Naive thymus-derived CD4-positive, alpha-beta T cell (primary cell): ENCODE measurements at regions not wholly inside any gene's neighbourhood (a gene's known extent, or its start where the extent isn't known, plus 50 kb on each side); places are given as distances from the start of the nearest gene placed in this dataset.
"Not testable (repeated sequence)": the region's sequence is repeated elsewhere in the genome, so short reads cannot be mapped to it uniquely, and the experiment has no call there.

ENCODE experiments used
- ATAC-seq: fragments of 150-1000 bp; cut with Tn5 transposase; 2 replicates; pipeline ENCODE4 v1.10.0; 2021; ENCODE audit warnings: mild to moderate bottlenecking, moderate library complexity
- CTCF ChIA-PET: fragments of 350-600 bp; sonication (Branson Sonifier 250); formaldehyde crosslinking; loops from one replicate; lab custom pipeline; 2021; ENCODE audit warnings: antibody characterized with exemption; lab: Charles Lee
- POLR2A ChIA-PET: fragments of 350-600 bp; sonication (Branson Sonifier 250); formaldehyde crosslinking; loops from one replicate; lab custom pipeline; 2021; ENCODE audit warnings: antibody characterized with exemption, inconsistent platforms; lab: Charles Lee
- DNase-seq, 9 donors: peaks; one replicate each; pipeline versions ENCODE4 v3.0.0 to v3.0.0-alpha.2; 2020 to 2022; ENCODE audit warnings: mixed read lengths in 1 of 9
- H3K27ac ChIP-seq: one replicate; pipeline ENCODE4 v1.7.0; 2013; ENCODE audit warnings: mild to moderate bottlenecking, low read depth, low read length, moderate library complexity
- H3K27me3 ChIP-seq, 2 donors: one replicate each; pipeline ENCODE4 v1.7.0; 2013; ENCODE audit warnings: low read length in 2 of 2, mild to moderate bottlenecking in 2 of 2, moderate library complexity in 2 of 2; ENCODE audit not compliant: control insufficient read depth in 2 of 2, insufficient read depth in 2 of 2
- H3K36me3 ChIP-seq, 3 experiments: 1 replicate in 2 of 3; 2 replicates in 1 of 3; pipeline ENCODE4 v1.7.0; 2013; ENCODE audit warnings: low read length in 3 of 3, mild to moderate bottlenecking in 3 of 3, moderate library complexity in 1 of 3; ENCODE audit not compliant: insufficient read depth in 3 of 3, control insufficient read depth in 2 of 3
- H3K4me1 ChIP-seq, 2 donors: one replicate each; pipeline ENCODE4 v1.7.0; 2013; ENCODE audit warnings: low read length in 2 of 2, mild to moderate bottlenecking in 2 of 2, moderate library complexity in 1 of 2; ENCODE audit not compliant: control insufficient read depth in 2 of 2, insufficient read depth in 2 of 2
- H3K4me3 ChIP-seq: 2 replicates; pipeline ENCODE4 v1.7.0; 2013; ENCODE audit warnings: mild to moderate bottlenecking, low read length
- H3K9me3 ChIP-seq, 3 experiments: 1 replicate in 2 of 3; 2 replicates in 1 of 3; pipeline ENCODE4 v1.7.0; 2013; ENCODE audit warnings: low read length in 3 of 3; ENCODE audit not compliant: control insufficient read depth in 2 of 3
- H3K27ac Mint-ChIP-seq, 9 donors: one replicate each; pipeline ENCODE4 v1.8.0; 2020 to 2022; ENCODE audit warnings: mixed read lengths in 9 of 9, mild to moderate bottlenecking in 8 of 9, moderate library complexity in 5 of 9, inconsistent platforms in 2 of 9
- H3K27me3 Mint-ChIP-seq, 5 donors: one replicate each; pipeline ENCODE4 v1.8.0; 2021 to 2022; ENCODE audit warnings: mixed read lengths in 5 of 5, mild to moderate bottlenecking in 1 of 5
- H3K36me3 Mint-ChIP-seq, 5 donors: one replicate each; pipeline ENCODE4 v1.8.0; 2020 to 2022; ENCODE audit warnings: mixed read lengths in 5 of 5, mild to moderate bottlenecking in 3 of 5, inconsistent platforms in 1 of 5
- H3K4me1 Mint-ChIP-seq, 7 donors: one replicate each; pipeline ENCODE4 v1.8.0; 2020 to 2022; ENCODE audit warnings: mixed read lengths in 7 of 7, mild to moderate bottlenecking in 3 of 7, inconsistent platforms in 1 of 7
- H3K4me3 Mint-ChIP-seq, 10 donors: one replicate each; pipeline ENCODE4 v1.8.0; 2020 to 2022; ENCODE audit warnings: mild to moderate bottlenecking in 10 of 10, mixed read lengths in 10 of 10, moderate library complexity in 6 of 10, inconsistent platforms in 2 of 10
- H3K9me3 Mint-ChIP-seq, 11 donors: one replicate each; pipeline ENCODE4 v1.8.0; 2020 to 2022; ENCODE audit warnings: mixed read lengths in 11 of 11, mild to moderate bottlenecking in 4 of 11, inconsistent platforms in 1 of 11, moderate library complexity in 1 of 11
- intact Hi-C, 2 donors: fragments of 100-400 bp; cut with micrococcal nuclease; formaldehyde crosslinking; loops; one replicate each; pipeline ENCODE4 v1.15.1; 2023

- H3K27ac Mint-ChIP-seq, result no peak overlapping the region
- no peak for ATAC-seq
- Histone ChIP-seq H3K4me1 (no peaks in the 10 kb centered on the region), H3K4me3 (no peak overlapping the region), H3K27me3 (no peaks in the 10 kb centered on the region), H3K27ac (no peak overlapping the region), H3K9me3 (no peaks in the 10 kb centered on the region), H3K36me3 (no peaks in the 10 kb centered on the region)
- peaks cover 3 to 57% (median 45%) of the 10 kb centered on the region in 5 donors for H3K27me3 Mint-ChIP-seq
- H3K4me1 Mint-ChIP-seq, result no peaks in the 10 kb centered on the region
- no peaks in the 10 kb centered on the region for H3K36me3 Mint-ChIP-seq
- intact Hi-C loops, result no loop called here
- peaks cover 0 to 14% (median 0%) of the 10 kb centered on the region in 11 donors for H3K9me3 Mint-ChIP-seq
- no peak for DNase-seq
- CTCF ChIA-PET, result no interaction called here
- no peak overlapping the region for H3K4me3 Mint-ChIP-seq
- POLR2A ChIA-PET, result interaction anchor here (0.6 to 0.8 kb wide), 2 partner anchors 101 to 1642 kb away, joined by 3 to 4 read pairs; partner anchors contain the start of gene CCDC51
These were observed 65.8 kb downstream of the MYL3 start for GRCh38 chr3:46797486-46797885.

GRCh38 chr3:46793340-46793739 is 69.9 kb downstream of the MYL3 start:
- POLR2A ChIA-PET, H3K36me3 ChIP-seq, intact Hi-C loops, H3K9me3 Mint-ChIP-seq, H3K4me3 ChIP-seq, H3K4me1 Mint-ChIP-seq, H3K27me3 ChIP-seq, H3K27ac Mint-ChIP-seq, H3K4me3 Mint-ChIP-seq, CTCF ChIA-PET, H3K36me3 Mint-ChIP-seq, H3K9me3 ChIP-seq, DNase-seq, H3K4me1 ChIP-seq, ATAC-seq, H3K27ac ChIP-seq: not testable (repeated sequence)
- H3K27me3 Mint-ChIP-seq, result peaks cover 11 to 52% (median 41%) of the 10 kb centered on the region in 5 donors

GRCh38 chr3:46778101-46778500 is 60.4 kb upstream of the PRSS50 start:
- H3K9me3 ChIP-seq, result no peaks in the 10 kb centered on the region
- no peak for ATAC-seq
- no peaks in the 10 kb centered on the region for H3K27me3 ChIP-seq
- CTCF ChIA-PET, result no interaction called here
- no peak for DNase-seq
- H3K27ac ChIP-seq, result no peak overlapping the region
- POLR2A ChIA-PET, result no interaction called here
- Mint-ChIP-seq H3K27ac (no peak overlapping the region), H3K4me3 (no peak overlapping the region), H3K9me3 (peaks cover 0 to 32% (median 10%) of the 10 kb centered on the region in 11 donors), H3K27me3 (peaks cover 0 to 18% (median 10%) of the 10 kb centered on the region in 5 donors), H3K36me3 (no peaks in the 10 kb centered on the region), H3K4me1 (no peaks in the 10 kb centered on the region)
- intact Hi-C loops, result no loop called here
- no peaks in the 10 kb centered on the region for H3K4me1 ChIP-seq
- H3K4me3 ChIP-seq, result no peak overlapping the region
- no peaks in the 10 kb centered on the region for H3K36me3 ChIP-seq

GRCh38 chr3:46772498-46772897 is 54.8 kb upstream of the PRSS50 start:
- H3K36me3 ChIP-seq, H3K4me3 Mint-ChIP-seq, H3K4me1 ChIP-seq, H3K4me1 Mint-ChIP-seq, ATAC-seq, H3K9me3 ChIP-seq, DNase-seq, POLR2A ChIA-PET, H3K4me3 ChIP-seq, H3K27me3 ChIP-seq, H3K27ac ChIP-seq, CTCF ChIA-PET, intact Hi-C loops, H3K27ac Mint-ChIP-seq, H3K36me3 Mint-ChIP-seq: not testable (repeated sequence)
- peaks cover 0 to 51% (median 19%) of the 10 kb centered on the region in 11 donors for H3K9me3 Mint-ChIP-seq
- peaks cover 0 to 16% (median 10%) of the 10 kb centered on the region in 5 donors for H3K27me3 Mint-ChIP-seq

- no peak for ATAC-seq
- H3K27me3 ChIP-seq, result no peaks in the 10 kb centered on the region
- Mint-ChIP-seq H3K27ac (no peak overlapping the region), H3K27me3 (peaks cover 0 to 15% (median 8%) of the 10 kb centered on the region in 5 donors), H3K36me3 (peaks cover 0 to 15% (median 7%) of the 10 kb centered on the region in 5 donors), H3K4me3 (no peak overlapping the region), H3K9me3 (peaks cover 0 to 79% (median 34%) of the 10 kb centered on the region in 11 donors), H3K4me1 (no peaks in the 10 kb centered on the region)
- no peak for DNase-seq
- no peaks in the 10 kb centered on the region for H3K4me1 ChIP-seq
- no peaks in the 10 kb centered on the region for H3K36me3 ChIP-seq
- intact Hi-C loops, result no loop called here
- H3K27ac ChIP-seq, result no peak overlapping the region
- ChIA-PET CTCF (no interaction called here), POLR2A (no interaction called here)
- no peak overlapping the region for H3K4me3 ChIP-seq
- H3K9me3 ChIP-seq, result peaks cover 0 to 9% (median 0%) of the 10 kb centered on the region in 3 experiments
These were observed 50.4 kb upstream of the PRSS50 start for GRCh38 chr3:46768061-46768460.
